Liver (tissue), 2 donors: ENCODE measurements at regions not wholly inside any gene's neighbourhood (a gene's known extent, or its start where the extent isn't known, plus 50 kb on each side); places are given as distances from the start of the nearest gene placed in this dataset.

Experiments used
- EGR1 ChIP-seq, 2 donors: IDR thresholded peaks; 2 replicates each; pipeline ENCODE4 v1.6.1; 2016 to 2018; ENCODE audit warnings: antibody characterized with exemption in 2 of 2, low read depth in 2 of 2
- SP1 ChIP-seq: IDR thresholded peaks from 2 replicates; pipeline ENCODE4 v1.6.1; 2018; ENCODE audit warnings: antibody characterized with exemption, mild to moderate bottlenecking
- donor health status: healthy.

GRCh38 chr19:29379257-29380021 lies 146.4 kb upstream of the VSTM2B start:
- TF ChIP-seq SP1 (no peak), EGR1 (IDR thresholded peaks at IDR 0.05; ENCODE audit: low read depth in 2 of 2) (no peak)
